CD4-positive, alpha-beta memory T cell (primary cell): ENCODE measurements at regions not wholly inside any gene's neighbourhood (a gene's known extent, or its start where the extent isn't known, plus 50 kb on each side); places are given as distances from the start of the nearest gene placed in this dataset.

ENCODE experiments used
- CTCF ChIA-PET: fragments of 350-600 bp; sonication (Branson Sonifier 250); formaldehyde crosslinking; loops from one replicate; lab custom pipeline; 2021; ENCODE audit warnings: inconsistent platforms; ENCODE audit not compliant: partially characterized antibody; lab: Charles Lee
- POLR2A ChIA-PET: fragments of 350-600 bp; sonication (Branson Sonifier 250); formaldehyde crosslinking; loops from one replicate; lab custom pipeline; 2021; ENCODE audit not compliant: partially characterized antibody; lab: Charles Lee
- DNase-seq, 5 donors: peaks; one replicate each; pipeline versions ENCODE4 v3.0.0 to v3.0.0-alpha.2; 2020 to 2022; ENCODE audit warnings: mixed read lengths in 1 of 5
- H3K27ac ChIP-seq: one replicate; pipeline ENCODE4 v1.7.0; 2013; ENCODE audit warnings: low read depth, low read length
- H3K27me3 ChIP-seq: 2 replicates; pipeline ENCODE4 v1.7.0; 2013; ENCODE audit warnings: mild to moderate bottlenecking, low read length, moderate library complexity; ENCODE audit not compliant: insufficient read depth
- H3K36me3 ChIP-seq: 2 replicates; pipeline ENCODE4 v1.7.0; 2013; ENCODE audit warnings: mild to moderate bottlenecking, low read length, moderate library complexity; ENCODE audit not compliant: insufficient read depth
- H3K4me1 ChIP-seq: 2 replicates; pipeline ENCODE4 v1.7.0; 2013; ENCODE audit warnings: mild to moderate bottlenecking, low read length, moderate library complexity; ENCODE audit not compliant: insufficient read depth
- H3K4me3 ChIP-seq, 2 donors: one replicate each; pipeline ENCODE4 v1.7.0; 2013; ENCODE audit warnings: low read length in 2 of 2, mild to moderate bottlenecking in 1 of 2
- H3K9me3 ChIP-seq, 2 donors: one replicate each; pipeline ENCODE4 v1.7.0; 2013; ENCODE audit warnings: low read length in 2 of 2, control low read depth in 1 of 2; ENCODE audit not compliant: control insufficient read depth in 1 of 2
- H3K27ac Mint-ChIP-seq, 7 donors: one replicate each; pipeline ENCODE4 v1.8.0; 2020 to 2021; ENCODE audit warnings: mixed read lengths in 7 of 7, mild to moderate bottlenecking in 6 of 7, inconsistent platforms in 3 of 7, moderate library complexity in 3 of 7
- H3K27me3 Mint-ChIP-seq, 2 donors: one replicate each; pipeline ENCODE4 v1.8.0; 2020 to 2021; ENCODE audit warnings: mixed read lengths in 2 of 2
- H3K36me3 Mint-ChIP-seq, 2 donors: one replicate each; pipeline ENCODE4 v1.8.0; 2020 to 2021; ENCODE audit warnings: mixed read lengths in 2 of 2, inconsistent platforms in 1 of 2, mild to moderate bottlenecking in 1 of 2
- H3K4me1 Mint-ChIP-seq, 4 donors: one replicate each; pipeline ENCODE4 v1.8.0; 2020 to 2021; ENCODE audit warnings: mixed read lengths in 4 of 4, mild to moderate bottlenecking in 1 of 4
- H3K4me3 Mint-ChIP-seq, 8 donors: one replicate each; pipeline ENCODE4 v1.8.0; 2020 to 2021; ENCODE audit warnings: mixed read lengths in 8 of 8, mild to moderate bottlenecking in 7 of 8, moderate library complexity in 6 of 8, inconsistent platforms in 3 of 8
- H3K9me3 Mint-ChIP-seq, 8 donors: one replicate each; pipeline ENCODE4 v1.8.0; 2020 to 2021; ENCODE audit warnings: mixed read lengths in 8 of 8, mild to moderate bottlenecking in 5 of 8, inconsistent platforms in 3 of 8, moderate library complexity in 1 of 8
- intact Hi-C: fragments of 100-400 bp; cut with micrococcal nuclease; formaldehyde crosslinking; loops from one replicate; pipeline ENCODE4 v1.15.1; 2023

- no peak for DNase-seq
- Histone ChIP-seq H3K27ac (no peak overlapping the region), H3K36me3 (no peaks in the 10 kb centered on the region), H3K9me3 (no peaks in the 10 kb centered on the region), H3K27me3 (no peaks in the 10 kb centered on the region), H3K4me1 (no peaks in the 10 kb centered on the region), H3K4me3 (no peak overlapping the region)
- intact Hi-C loops: no loop called here
- H3K27ac Mint-ChIP-seq: no peak overlapping the region
- CTCF ChIA-PET: no interaction called here
- peaks cover 0 to 2% (median 0%) of the 10 kb centered on the region in 8 donors for H3K9me3 Mint-ChIP-seq
- POLR2A ChIA-PET: no interaction called here
- H3K36me3 Mint-ChIP-seq: no peaks in the 10 kb centered on the region
- no peaks in the 10 kb centered on the region for H3K27me3 Mint-ChIP-seq
- no peak overlapping the region for H3K4me3 Mint-ChIP-seq
- peaks cover 6 to 24% (median 15%) of the 10 kb centered on the region in 4 donors for H3K4me1 Mint-ChIP-seq
Measured at GRCh38 chr14:98345161-98345560, 926.8 kb downstream of the BCL11B start.

DNA sequence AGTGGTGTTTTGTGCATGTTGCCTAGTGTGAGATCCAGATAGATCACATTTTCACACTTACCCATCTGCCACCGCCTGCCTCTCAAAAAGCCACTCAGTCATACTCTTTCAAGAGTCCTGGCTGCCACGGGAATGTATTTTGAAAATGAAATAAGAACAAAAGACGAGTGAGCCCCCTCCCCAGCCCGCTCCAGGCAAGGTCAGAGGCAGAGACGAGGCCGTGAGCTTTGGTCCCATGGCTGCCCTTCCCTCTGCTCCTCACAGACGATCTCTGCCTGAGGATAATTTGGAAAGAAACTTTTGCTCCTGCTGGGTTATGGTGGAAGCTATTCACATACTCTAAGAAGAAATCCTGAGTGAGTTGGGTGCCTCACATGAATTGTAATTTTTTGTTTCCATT is 924.3 kb downstream of the BCL11B start:
- Histone ChIP-seq H3K27ac (no peak overlapping the region), H3K4me1 (no peaks in the 10 kb centered on the region), H3K9me3 (no peaks in the 10 kb centered on the region), H3K36me3 (no peaks in the 10 kb centered on the region), H3K4me3 (no peak overlapping the region), H3K27me3 (no peaks in the 10 kb centered on the region)
- intact Hi-C loops: no loop called here
- CTCF ChIA-PET: interaction anchor here (0.6 kb wide), 1 partner anchor 36 kb away, joined by 3 read pairs; no protein-coding TSS in a partner anchor
- POLR2A ChIA-PET: no interaction called here
- H3K27me3 Mint-ChIP-seq: no peaks in the 10 kb centered on the region
- no peak overlapping the region for H3K4me3 Mint-ChIP-seq
- DNase-seq: no peak
- peak overlapping the region in 2 of 7 donors; percentile 47 to 65 for H3K27ac Mint-ChIP-seq
- H3K4me1 Mint-ChIP-seq: peaks cover 10 to 28% (median 18%) of the 10 kb centered on the region in 4 donors
- H3K9me3 Mint-ChIP-seq: peaks cover 0 to 2% (median 0%) of the 10 kb centered on the region in 8 donors
- no peaks in the 10 kb centered on the region for H3K36me3 Mint-ChIP-seq

DNA sequence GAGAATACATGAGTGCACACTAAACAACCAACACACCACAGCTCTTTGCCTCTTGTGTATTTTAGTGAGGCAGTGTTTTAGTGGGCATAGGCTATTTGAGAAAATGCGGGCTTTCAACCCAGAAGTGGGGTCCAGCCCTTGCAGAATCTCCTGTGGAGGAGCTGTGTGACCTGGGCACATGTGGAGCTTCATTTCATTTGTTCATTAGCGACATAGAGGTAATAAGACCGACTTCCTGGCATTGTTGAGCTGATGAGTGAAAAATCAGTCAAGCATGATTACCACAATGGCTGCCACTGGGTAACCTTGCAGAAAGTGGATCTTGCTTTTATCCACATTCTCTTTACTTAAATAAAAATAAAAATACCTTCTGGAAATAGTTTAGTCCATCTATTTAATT is 923.5 kb downstream of the BCL11B start:
- POLR2A ChIA-PET: no interaction called here
- Histone ChIP-seq H3K4me1 (no peaks in the 10 kb centered on the region), H3K9me3 (no peaks in the 10 kb centered on the region), H3K27me3 (no peaks in the 10 kb centered on the region), H3K36me3 (no peaks in the 10 kb centered on the region), H3K4me3 (no peak overlapping the region), H3K27ac (no peak overlapping the region)
- no peak overlapping the region for H3K4me3 Mint-ChIP-seq
- H3K27me3 Mint-ChIP-seq: no peaks in the 10 kb centered on the region
- peaks cover 10 to 28% (median 19%) of the 10 kb centered on the region in 4 donors for H3K4me1 Mint-ChIP-seq
- intact Hi-C loops: no loop called here
- no peak for DNase-seq
- H3K9me3 Mint-ChIP-seq: peaks cover 0 to 2% (median 0%) of the 10 kb centered on the region in 8 donors
- H3K36me3 Mint-ChIP-seq: no peaks in the 10 kb centered on the region
- CTCF ChIA-PET: interaction anchor here (0.7 kb wide), 1 partner anchor 207 kb away, joined by 3 read pairs; no protein-coding TSS in a partner anchor
- no peak overlapping the region for H3K27ac Mint-ChIP-seq

GRCh38 chr14:98350213-98350612 is 921.8 kb downstream of the BCL11B start:
- H3K27me3 Mint-ChIP-seq: no peaks in the 10 kb centered on the region
- H3K27ac Mint-ChIP-seq: peak overlapping the region in 1 of 7 donors; percentile 48
- H3K9me3 ChIP-seq: no peaks in the 10 kb centered on the region
- intact Hi-C loops: no loop called here
- ChIA-PET CTCF (no interaction called here), POLR2A (no interaction called here)
- no peaks in the 10 kb centered on the region for H3K27me3 ChIP-seq
- H3K4me1 Mint-ChIP-seq: peaks cover 10 to 28% (median 17%) of the 10 kb centered on the region in 4 donors
- no peak overlapping the region for H3K4me3 ChIP-seq
- no peak for DNase-seq
- H3K36me3 ChIP-seq: no peaks in the 10 kb centered on the region
- no peak overlapping the region for H3K27ac ChIP-seq
- H3K4me3 Mint-ChIP-seq: no peak overlapping the region
- H3K36me3 Mint-ChIP-seq: no peaks in the 10 kb centered on the region
- no peaks in the 10 kb centered on the region for H3K9me3 Mint-ChIP-seq
- H3K4me1 ChIP-seq: no peaks in the 10 kb centered on the region

- H3K27ac Mint-ChIP-seq: peak overlapping the region in 2 of 7 donors; percentile 8 to 13
- H3K27me3 ChIP-seq: no peaks in the 10 kb centered on the region
- peaks cover 14 to 38% (median 25%) of the 10 kb centered on the region in 4 donors for H3K4me1 Mint-ChIP-seq
- ChIA-PET POLR2A (no interaction called here), CTCF (no interaction called here)
- no peaks in the 10 kb centered on the region for H3K27me3 Mint-ChIP-seq
- intact Hi-C loops: no loop called here
- H3K36me3 Mint-ChIP-seq: no peaks in the 10 kb centered on the region
- H3K36me3 ChIP-seq: no peaks in the 10 kb centered on the region
- DNase-seq: no peak
- H3K4me3 ChIP-seq: no peak overlapping the region
- no peak overlapping the region for H3K27ac ChIP-seq
- peaks cover 21% of the 10 kb centered on the region for H3K4me1 ChIP-seq
- no peak overlapping the region for H3K4me3 Mint-ChIP-seq
- peaks cover 0 to 2% (median 0%) of the 10 kb centered on the region in 8 donors for H3K9me3 Mint-ChIP-seq
- H3K9me3 ChIP-seq: no peaks in the 10 kb centered on the region
Measured at GRCh38 chr14:98364961-98365360, 907.0 kb downstream of the BCL11B start.

GRCh38 chr14:98366429-98366828 is 905.6 kb downstream of the BCL11B start:
- Mint-ChIP-seq H3K27me3 (no peaks in the 10 kb centered on the region), H3K4me3 (no peak overlapping the region), H3K9me3 (peaks cover 0 to 2% (median 0%) of the 10 kb centered on the region in 8 donors), H3K27ac (no peak overlapping the region), H3K4me1 (peaks cover 14 to 40% (median 27%) of the 10 kb centered on the region in 4 donors), H3K36me3 (no peaks in the 10 kb centered on the region)
- ChIA-PET POLR2A (no interaction called here), CTCF (no interaction called here)
- H3K4me1 ChIP-seq: peaks cover 21% of the 10 kb centered on the region
- H3K4me3 ChIP-seq: no peak overlapping the region
- H3K27ac ChIP-seq: no peak overlapping the region
- no peak for DNase-seq
- H3K36me3 ChIP-seq: no peaks in the 10 kb centered on the region
- no peaks in the 10 kb centered on the region for H3K9me3 ChIP-seq
- no peaks in the 10 kb centered on the region for H3K27me3 ChIP-seq
- intact Hi-C loops: no loop called here

DNA sequence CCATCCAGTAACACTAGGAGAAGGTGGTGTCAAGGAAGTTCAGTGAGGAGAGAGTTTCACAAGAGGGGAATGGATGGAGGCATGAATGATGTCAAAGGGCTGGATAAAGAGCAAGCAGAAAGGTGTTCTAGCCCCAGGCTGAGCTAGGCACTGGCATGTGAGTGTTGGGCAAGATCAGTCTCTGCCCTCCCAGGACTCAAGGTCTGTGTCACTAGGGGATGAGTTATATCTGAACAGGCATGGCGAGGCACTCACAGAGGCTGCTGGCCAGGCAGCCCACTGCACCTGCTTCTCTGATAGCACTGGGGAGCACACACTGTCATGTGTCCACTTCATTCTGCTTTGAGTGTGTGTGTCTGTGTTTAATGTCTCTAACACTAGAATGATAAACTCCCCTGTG is 903.8 kb downstream of the BCL11B start:
- H3K27me3 ChIP-seq: no peaks in the 10 kb centered on the region
- peak overlapping the region in 1 of 8 donors; percentile 68 for H3K4me3 Mint-ChIP-seq
- peaks cover 14 to 40% (median 27%) of the 10 kb centered on the region in 4 donors for H3K4me1 Mint-ChIP-seq
- H3K4me1 ChIP-seq: peaks cover 21% of the 10 kb centered on the region
- DNase-seq: no peak
- H3K4me3 ChIP-seq: no peak overlapping the region
- H3K27ac Mint-ChIP-seq: no peak overlapping the region
- H3K9me3 ChIP-seq: no peaks in the 10 kb centered on the region
- intact Hi-C loops: no loop called here
- H3K9me3 Mint-ChIP-seq: peaks cover 0 to 2% (median 0%) of the 10 kb centered on the region in 8 donors
- H3K36me3 Mint-ChIP-seq: no peaks in the 10 kb centered on the region
- no peak overlapping the region for H3K27ac ChIP-seq
- no peaks in the 10 kb centered on the region for H3K27me3 Mint-ChIP-seq
- POLR2A ChIA-PET: no interaction called here
- CTCF ChIA-PET: no interaction called here
- no peaks in the 10 kb centered on the region for H3K36me3 ChIP-seq
